GM23338 (cell line): ENCODE measurements at regions not wholly inside any gene's neighbourhood (a gene's known extent, or its start where the extent isn't known, plus 50 kb on each side); places are given as distances from the start of the nearest gene placed in this dataset.

ENCODE experiments used
- ATAC-seq: fragments of 200-7000 bp; cut with Tn5 transposase; 3 replicates; pipeline ENCODE4 v1.9.1; 2020
- DNase-seq: peaks from one replicate; pipeline ENCODE4 v3.0.0-alpha.2; 2015; ENCODE audit warnings: low spot score
- H2AFZ ChIP-seq: fragments of 200-600 bp; sonication (generic); 2 replicates; pipeline ENCODE4 v1.8.0; 2016; ENCODE audit warnings: antibody characterized with exemption, mild to moderate bottlenecking, moderate library complexity
- H3F3A ChIP-seq: fragments of 200-600 bp; sonication (generic); replicated peaks from 2 replicates; pipeline ENCODE4 v1.8.0; 2017; ENCODE audit warnings: antibody characterized with exemption, mixed run types, low read depth
- H3K27ac ChIP-seq: fragments of 200-600 bp; sonication (generic); 2 replicates; pipeline ENCODE4 v1.6.1; 2016; ENCODE audit warnings: low read depth
- H3K27me3 ChIP-seq: fragments of 200-600 bp; sonication (generic); 2 replicates; pipeline ENCODE4 v1.8.0; 2016; ENCODE audit warnings: mild to moderate bottlenecking, mixed run types, moderate library complexity; ENCODE audit not compliant: insufficient read depth
- H3K36me3 ChIP-seq: fragments of 200-600 bp; sonication (generic); 2 replicates; pipeline ENCODE4 v1.8.0; 2016; ENCODE audit warnings: mild to moderate bottlenecking; ENCODE audit not compliant: insufficient read depth
- H3K4me1 ChIP-seq: fragments of 200-600 bp; sonication (generic); 2 replicates; pipeline ENCODE4 v1.8.0; 2016; ENCODE audit warnings: mild to moderate bottlenecking, moderate library complexity; ENCODE audit not compliant: insufficient read depth
- H3K4me2 ChIP-seq: fragments of 200-600 bp; sonication (generic); 2 replicates; pipeline ENCODE4 v1.7.1; 2017; ENCODE audit warnings: mixed run types
- H3K4me3 ChIP-seq: fragments of 200-600 bp; sonication (generic); 2 replicates; pipeline ENCODE4 v1.6.1; 2016; ENCODE audit warnings: mixed run types
- H3K79me2 ChIP-seq: fragments of 200-600 bp; sonication (generic); replicated peaks from 2 replicates; pipeline ENCODE4 v1.8.0; 2017; ENCODE audit warnings: mild to moderate bottlenecking; ENCODE audit not compliant: insufficient read depth
- H3K9me2 ChIP-seq: fragments of 200-600 bp; sonication (generic); 2 replicates; pipeline ENCODE4 v1.8.0; 2017; ENCODE audit not compliant: insufficient read depth
- H4K20me1 ChIP-seq: fragments of 200-600 bp; sonication (generic); replicated peaks from 2 replicates; pipeline ENCODE4 v1.8.0; 2017; ENCODE audit warnings: mild to moderate bottlenecking; ENCODE audit not compliant: insufficient read depth
- H3K27ac Mint-ChIP-seq: 2 replicates; pipeline ENCODE4 v1.8.0; 2020; ENCODE audit warnings: inconsistent platforms, mild to moderate bottlenecking, moderate library complexity, mixed read lengths
- H3K27me3 Mint-ChIP-seq: 3 replicates; pipeline ENCODE4 v1.8.0; 2022; ENCODE audit warnings: low read depth, mild to moderate bottlenecking, moderate library complexity, mixed read lengths, inconsistent platforms; ENCODE audit not compliant: insufficient read depth, poor library complexity
- H3K36me3 Mint-ChIP-seq: 3 replicates; pipeline ENCODE4 v1.8.0; 2021; ENCODE audit warnings: low read depth, mild to moderate bottlenecking, inconsistent platforms, moderate library complexity, mixed read lengths
- H3K4me1 Mint-ChIP-seq: 3 replicates; pipeline ENCODE4 v1.8.0; 2020; ENCODE audit warnings: mild to moderate bottlenecking, inconsistent platforms, mixed read lengths
- H3K4me3 Mint-ChIP-seq: 3 replicates; pipeline ENCODE4 v1.8.0; 2021; ENCODE audit warnings: moderate library complexity, mild to moderate bottlenecking, inconsistent platforms, mixed read lengths
- H3K9me3 Mint-ChIP-seq: 3 replicates; pipeline ENCODE4 v1.8.0; 2020; ENCODE audit warnings: moderate library complexity, mild to moderate bottlenecking, inconsistent platforms, mixed read lengths
- CREB1 ChIP-seq: fragments of 250-450 bp; sonication (Bioruptor Pico); IDR thresholded peaks from 2 replicates; pipeline ENCODE4 v1.5.0; 2020; ENCODE audit warnings: low read depth, mild to moderate bottlenecking, moderate library complexity
- CTCF ChIP-seq, 2 experiments: fragments of 200-600 bp in 1 of 2; sonication (generic) in 1 of 2; conservative IDR thresholded peaks; 2 replicates each; pipeline versions ENCODE4 v1.5.1 to v1.6.1; 2016 to 2017; ENCODE audit warnings: antibody characterized with exemption in 2 of 2, low read depth in 2 of 2, mild to moderate bottlenecking in 2 of 2, moderate library complexity in 1 of 2
- EZH2phosphoT487 ChIP-seq: fragments of 200-600 bp; sonication (generic); IDR thresholded peaks from one replicate; pipeline ENCODE4 v1.8.1; 2018; ENCODE audit warnings: antibody characterized with exemption; ENCODE audit not compliant: unreplicated experiment
- JUNB ChIP-seq: IDR thresholded peaks from one replicate; pipeline ENCODE4 v1.6.1; 2016; ENCODE audit warnings: antibody characterized with exemption; ENCODE audit not compliant: unreplicated experiment
- NANOG ChIP-seq: IDR thresholded peaks from 2 replicates; pipeline ENCODE4 v1.6.1; 2016; ENCODE audit warnings: antibody characterized with exemption, borderline replicate concordance
- REST ChIP-seq: IDR thresholded peaks from one replicate; pipeline ENCODE4 v1.6.1; 2018; ENCODE audit warnings: antibody characterized with exemption; ENCODE audit not compliant: unreplicated experiment
- STAT1 ChIP-seq: IDR thresholded peaks from one replicate; pipeline ENCODE4 v1.6.1; 2016; ENCODE audit warnings: antibody characterized with exemption; ENCODE audit not compliant: unreplicated experiment
- ZNF331 ChIP-seq: fragments of 250-450 bp; sonication (Bioruptor Pico); IDR thresholded peaks from 2 replicates; pipeline ENCODE4 v1.5.0; 2020; ENCODE audit warnings: low read depth, mild to moderate bottlenecking, moderate library complexity

- Mint-ChIP-seq H3K4me1 (peaks cover 3% of the 10 kb centered on the region), H3K27ac (no peak overlapping the region), H3K27me3 (peaks cover 7% of the 10 kb centered on the region), H3K4me3 (no peak overlapping the region), H3K9me3 (peaks cover 9% of the 10 kb centered on the region; the same call in 2 of the 3 replicates), H3K36me3 (no peaks in the 10 kb centered on the region; the same call in 2 of the 3 replicates)
- Histone ChIP-seq H4K20me1 (no peaks in the 10 kb centered on the region), H3K79me2 (no peaks in the 10 kb centered on the region), H3K4me2 (no peak overlapping the region), H2AFZ (no peak overlapping the region), H3K36me3 (no peaks in the 10 kb centered on the region), H3K4me3 (no peak overlapping the region), H3K27me3 (no peaks in the 10 kb centered on the region), H3K9me2 (no peaks in the 10 kb centered on the region), H3K4me1 (no peaks in the 10 kb centered on the region), H3K27ac (no peak overlapping the region), H3F3A (no peaks in the 10 kb centered on the region)
- TF ChIP-seq REST, result no peak
- no peak for TF ChIP-seq STAT1
- TF ChIP-seq NANOG, result no peak
- no peak for TF ChIP-seq JUNB
- no peak for TF ChIP-seq EZH2phosphoT487
- no peak for TF ChIP-seq CREB1 (CRISPR knock-in tag)
- no peak for TF ChIP-seq CTCF (conservative IDR thresholded peaks at IDR 0.05; ENCODE audit: low read depth in 2 of 2)
- ATAC-seq, result no peak
- DNase-seq, result no peak
These were observed 137.2 kb downstream of the URI1 start for GRCh38 chr19:30079200-30079599.

- Histone ChIP-seq H2AFZ (no peak overlapping the region), H3K9me2 (no peaks in the 10 kb centered on the region), H3K4me1 (no peaks in the 10 kb centered on the region), H3F3A (no peaks in the 10 kb centered on the region), H3K27ac (no peak overlapping the region), H4K20me1 (no peaks in the 10 kb centered on the region), H3K4me3 (no peak overlapping the region), H3K36me3 (no peaks in the 10 kb centered on the region), H3K27me3 (no peaks in the 10 kb centered on the region), H3K79me2 (no peaks in the 10 kb centered on the region), H3K4me2 (no peak overlapping the region)
- Mint-ChIP-seq H3K9me3 (peaks cover 9% of the 10 kb centered on the region; the same call in 2 of the 3 replicates), H3K4me3 (no peak overlapping the region), H3K36me3 (no peaks in the 10 kb centered on the region), H3K4me1 (no peaks in the 10 kb centered on the region; the same call in 2 of the 3 replicates), H3K27me3 (peaks cover 11% of the 10 kb centered on the region), H3K27ac (no peak overlapping the region)
- DNase-seq (no peak), ATAC-seq (no peak)
- TF ChIP-seq CTCF (conservative IDR thresholded peaks at IDR 0.05; ENCODE audit: low read depth in 2 of 2) (peak in 1 of 2 experiments; percentile 14; a peak in 2 of 4 replicates), ZNF331 (CRISPR knock-in tag) (no peak)
These were observed 140.1 kb downstream of the URI1 start for GRCh38 chr19:30082168-30082567.
